D721Med (cell line): ENCODE measurements at regions not wholly inside any gene's neighbourhood (a gene's known extent, or its start where the extent isn't known, plus 50 kb on each side); places are given as distances from the start of the nearest gene placed in this dataset.
"Not testable (repeated sequence)": the region's sequence is repeated elsewhere in the genome, so short reads cannot be mapped to it uniquely, and the experiment has no call there.

Source experiments
- DNase-seq: peaks from one replicate; pipeline ENCODE4 v3.0.0; 2011; ENCODE audit warnings: low spot score; ENCODE audit not compliant: insufficient read length
- FAIRE-seq: peaks from 2 replicates; lab custom pipeline; 2011; peaks lifted over from hg19 to GRCh38; lab: Jason Lieb, UNC
- CTCF ChIP-seq: IDR thresholded peaks from 2 replicates; pipeline ENCODE4 v1.5.1; 2012; ENCODE audit warnings: mild to moderate bottlenecking, control low read depth; ENCODE audit not compliant: insufficient read depth; ENCODE audit errors: missing control alignments

- DNase-seq, FAIRE-seq: not testable (repeated sequence)
Observed at GRCh38 chr7:65791788-65792187, 81.1 kb upstream of the VKORC1L1 start.

GRCh38 chr7:65792726-65793125, 80.1 kb upstream of the VKORC1L1 start:
- not testable (repeated sequence) for FAIRE-seq, DNase-seq

- not testable (repeated sequence) for FAIRE-seq, DNase-seq
Observed at GRCh38 chr7:65794671-65795391, 78.0 kb upstream of the VKORC1L1 start.

GRCh38 chr7:65795392-65795716, 77.5 kb upstream of the VKORC1L1 start:
- not testable (repeated sequence) for DNase-seq, FAIRE-seq

GRCh38 chr7:65796205-65796604, 76.7 kb upstream of the VKORC1L1 start:
- FAIRE-seq (no peak), DNase-seq (no peak)
- no peak for TF ChIP-seq CTCF

GRCh38 chr7:65797086-65797485, 75.8 kb upstream of the VKORC1L1 start:
- not testable (repeated sequence) for FAIRE-seq

GRCh38 chr7:65797566-65797965, 75.3 kb upstream of the VKORC1L1 start:
- not testable (repeated sequence) for FAIRE-seq, DNase-seq

More at GRCh38 chr7:65797086-65797485, 75.8 kb upstream of the VKORC1L1 start:
- not testable (repeated sequence) for DNase-seq

- FAIRE-seq (no peak), DNase-seq (no peak)
- TF ChIP-seq CTCF = no peak
Observed at GRCh38 chr7:65798111-65799075, 74.5 kb upstream of the VKORC1L1 start.

- DNase-seq = not testable (repeated sequence)
Observed at GRCh38 chr7:65800191-65800590, 72.7 kb upstream of the VKORC1L1 start.

GRCh38 chr7:65800890-65801341, 72.0 kb upstream of the VKORC1L1 start:
- no peak for DNase-seq
- FAIRE-seq = no peak
- TF ChIP-seq CTCF = no peak

More at GRCh38 chr7:65800191-65800590, 72.7 kb upstream of the VKORC1L1 start:
- FAIRE-seq = not testable (repeated sequence)

GRCh38 chr7:65804887-65805286, 68.0 kb upstream of the VKORC1L1 start:
- DNase-seq (no peak), FAIRE-seq (no peak)
- no peak for TF ChIP-seq CTCF

GRCh38 chr7:65807067-65807466, 65.8 kb upstream of the VKORC1L1 start:
- FAIRE-seq, DNase-seq: not testable (repeated sequence)
